Rectal smooth muscle tissue (tissue), 1 donor: ENCODE measurements at regions not wholly inside any gene's neighbourhood (a gene's known extent, or its start where the extent isn't known, plus 50 kb on each side); places are given as distances from the start of the nearest gene placed in this dataset.

Source experiments
- H3K27ac ChIP-seq: one replicate; pipeline ENCODE4 v1.7.0; 2013; ENCODE audit warnings: low read depth, low read length, inconsistent platforms
- H3K27me3 ChIP-seq: one replicate; pipeline ENCODE4 v1.7.0; 2013; ENCODE audit warnings: low read length; ENCODE audit not compliant: control insufficient read depth, insufficient read depth
- H3K36me3 ChIP-seq: one replicate; pipeline ENCODE4 v1.7.0; 2013; ENCODE audit warnings: low read length; ENCODE audit not compliant: control insufficient read depth, insufficient read depth
- H3K4me1 ChIP-seq: one replicate; pipeline ENCODE4 v1.7.0; 2013; ENCODE audit warnings: low read length; ENCODE audit not compliant: control insufficient read depth, insufficient read depth
- H3K4me3 ChIP-seq: one replicate; pipeline ENCODE4 v1.7.0; 2013; ENCODE audit warnings: low read length
- H3K9ac ChIP-seq: one replicate; pipeline ENCODE4 v1.7.0; 2013; ENCODE audit warnings: low read length

GRCh38 chr19:29326849-29327840 lies 114.2 kb upstream of the UQCRFS1 start:
- Histone ChIP-seq H3K27me3 (no peaks in the 10 kb centered on the region), H3K27ac (no peak overlapping the region), H3K9ac (no peak overlapping the region), H3K4me1 (no peaks in the 10 kb centered on the region), H3K4me3 (no peak overlapping the region), H3K36me3 (no peaks in the 10 kb centered on the region)

DNA sequence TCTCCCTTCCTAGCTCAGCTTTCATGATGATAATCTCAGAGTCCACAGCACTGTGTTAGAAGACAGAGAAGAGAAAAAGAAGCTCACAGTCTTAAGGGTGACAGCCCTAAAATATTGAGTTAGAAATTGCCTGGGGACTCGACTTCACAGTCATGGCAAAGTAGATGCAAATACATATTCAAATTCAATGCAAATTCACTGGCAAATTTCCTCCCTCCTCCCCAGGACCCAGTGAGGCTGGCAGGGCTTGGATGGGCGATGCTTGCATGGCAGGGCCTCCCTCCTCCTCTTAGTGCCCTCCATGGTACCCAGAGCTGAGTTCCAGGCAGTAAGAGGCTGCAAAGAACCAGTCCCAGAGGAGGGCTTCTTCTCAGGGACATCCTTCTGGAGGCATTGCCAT lies 115.6 kb upstream of the UQCRFS1 start:
- Histone ChIP-seq H3K9ac (no peak overlapping the region), H3K27me3 (no peaks in the 10 kb centered on the region), H3K4me1 (no peaks in the 10 kb centered on the region), H3K4me3 (no peak overlapping the region), H3K27ac (no peak overlapping the region), H3K36me3 (no peaks in the 10 kb centered on the region)

DNA sequence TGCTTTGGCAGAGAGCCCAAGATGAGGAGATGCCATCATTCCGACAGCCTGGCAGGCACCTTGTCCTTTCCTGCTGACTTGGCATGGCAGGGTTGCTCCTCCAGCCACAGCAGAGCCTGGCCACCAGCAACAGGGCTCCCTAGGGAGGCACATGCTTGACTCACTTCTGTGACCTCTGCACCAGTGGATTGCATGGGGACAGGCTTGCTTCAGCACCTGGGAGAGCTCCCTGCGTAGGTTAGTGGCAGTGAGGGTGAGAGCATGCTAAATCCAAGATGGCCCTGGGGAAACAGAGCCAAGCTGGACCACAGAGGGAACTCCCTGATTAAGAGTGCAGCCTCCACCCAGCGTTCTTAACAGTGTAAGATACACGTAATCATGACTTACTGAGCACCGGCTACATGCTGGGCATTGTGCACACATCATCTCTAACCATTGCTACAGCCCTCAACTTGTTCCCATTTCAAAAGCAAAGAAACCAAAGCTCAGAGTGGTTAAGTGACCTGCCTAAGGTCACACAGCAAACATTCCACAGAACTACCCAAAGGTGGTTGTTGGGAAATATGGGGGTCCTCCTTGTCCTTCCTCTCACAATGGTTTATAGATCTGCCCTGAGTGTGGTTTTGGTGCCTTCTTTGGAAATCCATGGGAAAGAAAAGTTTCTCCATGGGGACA lies 116.6 kb upstream of the UQCRFS1 start:
- Histone ChIP-seq H3K9ac (no peak overlapping the region), H3K4me3 (no peak overlapping the region), H3K27ac (no peak overlapping the region), H3K36me3 (no peaks in the 10 kb centered on the region), H3K27me3 (no peaks in the 10 kb centered on the region), H3K4me1 (no peaks in the 10 kb centered on the region)

DNA sequence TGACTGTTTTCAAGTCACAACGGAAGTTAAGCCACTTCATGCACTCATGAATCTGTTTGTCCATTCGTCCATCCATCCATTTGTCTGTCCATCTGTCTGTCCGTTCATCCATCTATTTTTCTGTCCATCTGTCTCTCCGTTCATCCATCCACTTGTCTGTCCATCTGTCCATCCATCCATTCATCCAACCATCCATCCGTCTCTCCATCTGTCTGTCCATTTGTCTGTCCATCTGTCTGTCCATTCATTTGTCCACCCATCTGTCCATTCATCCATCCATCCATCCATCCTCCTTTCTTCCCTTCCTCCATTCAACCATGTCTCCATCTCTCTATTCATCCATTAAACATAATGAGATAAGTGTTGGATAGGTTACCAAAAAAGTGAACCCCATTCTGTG lies 123.5 kb upstream of the UQCRFS1 start:
- H3K27me3 ChIP-seq = no peaks in the 10 kb centered on the region
- no peak overlapping the region for H3K4me3 ChIP-seq
- no peak overlapping the region for H3K9ac ChIP-seq
- H3K27ac ChIP-seq = no peak overlapping the region
- H3K4me1 ChIP-seq = no peaks in the 10 kb centered on the region
- no peaks in the 10 kb centered on the region for H3K36me3 ChIP-seq

- H3K27ac ChIP-seq = no peak overlapping the region
- H3K36me3 ChIP-seq = no peaks in the 10 kb centered on the region
- no peak overlapping the region for H3K9ac ChIP-seq
- no peak overlapping the region for H3K4me3 ChIP-seq
- no peaks in the 10 kb centered on the region for H3K27me3 ChIP-seq
- H3K4me1 ChIP-seq = no peaks in the 10 kb centered on the region
Measured at GRCh38 chr19:29337029-29337428, 124.1 kb upstream of the UQCRFS1 start.

GRCh38 chr19:29338480-29338879 lies 125.5 kb upstream of the UQCRFS1 start:
- H3K4me3 ChIP-seq = no peak overlapping the region
- no peaks in the 10 kb centered on the region for H3K36me3 ChIP-seq
- H3K27me3 ChIP-seq = no peaks in the 10 kb centered on the region
- H3K9ac ChIP-seq = no peak overlapping the region
- no peak overlapping the region for H3K27ac ChIP-seq
- H3K4me1 ChIP-seq = no peaks in the 10 kb centered on the region

DNA sequence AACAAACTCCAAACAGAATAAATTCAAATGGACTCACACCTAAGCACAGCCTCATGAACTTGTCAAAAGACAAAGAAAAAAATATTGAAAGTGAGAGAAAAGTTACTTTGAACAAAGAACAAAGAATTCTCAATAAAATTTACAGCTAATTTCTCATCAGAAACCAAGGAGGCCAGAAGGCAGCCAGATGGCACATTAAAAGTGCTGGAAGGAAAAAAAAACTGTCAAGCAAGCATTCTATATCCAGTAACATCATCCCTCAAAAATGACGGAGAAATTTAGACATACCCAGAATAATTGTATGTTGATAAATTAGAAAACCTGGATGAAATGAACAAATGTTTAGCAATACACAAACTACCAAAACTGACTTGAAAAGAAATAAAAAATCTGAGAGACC lies 129.8 kb upstream of the UQCRFS1 start:
- Histone ChIP-seq H3K4me3 (no peak overlapping the region), H3K9ac (no peak overlapping the region), H3K4me1 (no peaks in the 10 kb centered on the region), H3K36me3 (no peaks in the 10 kb centered on the region), H3K27me3 (no peaks in the 10 kb centered on the region), H3K27ac (no peak overlapping the region)

- Histone ChIP-seq H3K27ac (no peak overlapping the region), H3K9ac (no peak overlapping the region), H3K4me1 (no peaks in the 10 kb centered on the region), H3K27me3 (no peaks in the 10 kb centered on the region), H3K36me3 (no peaks in the 10 kb centered on the region), H3K4me3 (no peak overlapping the region)
Measured at GRCh38 chr19:29364224-29364726, 151.3 kb upstream of the UQCRFS1 start.

DNA sequence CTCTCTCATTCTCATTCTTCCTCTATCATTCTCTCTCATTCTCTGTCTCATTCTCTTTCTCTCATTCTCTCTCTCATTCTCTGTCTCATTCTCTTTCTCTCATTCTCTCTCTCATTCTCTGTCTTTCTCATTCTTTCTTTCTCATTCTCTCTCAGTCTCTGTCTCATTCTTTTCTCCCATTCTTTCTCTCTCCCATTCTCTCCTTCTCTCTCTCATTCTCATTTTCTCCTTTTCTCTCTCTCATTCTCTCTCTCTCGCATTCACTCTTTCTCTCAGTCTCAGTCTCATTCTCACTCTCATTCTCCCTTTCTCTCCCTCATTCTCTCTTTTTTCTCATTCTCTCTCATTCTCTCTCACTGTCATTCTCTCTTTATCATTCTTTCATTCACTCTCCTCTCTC lies 152.0 kb upstream of the UQCRFS1 start:
- no peaks in the 10 kb centered on the region for H3K36me3 ChIP-seq
- H3K9ac ChIP-seq = no peak overlapping the region
- H3K27me3 ChIP-seq = no peaks in the 10 kb centered on the region
- no peak overlapping the region for H3K4me3 ChIP-seq
- H3K4me1 ChIP-seq = no peaks in the 10 kb centered on the region
- H3K27ac ChIP-seq = no peak overlapping the region

GRCh38 chr19:29365836-29366417 lies 153.0 kb upstream of the UQCRFS1 start:
- Histone ChIP-seq H3K27ac (no peak overlapping the region), H3K4me3 (no peak overlapping the region), H3K4me1 (no peaks in the 10 kb centered on the region), H3K27me3 (no peaks in the 10 kb centered on the region), H3K9ac (no peak overlapping the region), H3K36me3 (no peaks in the 10 kb centered on the region)

GRCh38 chr19:29366757-29367156 lies 153.8 kb upstream of the UQCRFS1 start:
- no peaks in the 10 kb centered on the region for H3K27me3 ChIP-seq
- no peak overlapping the region for H3K9ac ChIP-seq
- no peaks in the 10 kb centered on the region for H3K36me3 ChIP-seq
- H3K4me3 ChIP-seq = no peak overlapping the region
- H3K27ac ChIP-seq = no peak overlapping the region
- no peaks in the 10 kb centered on the region for H3K4me1 ChIP-seq

DNA sequence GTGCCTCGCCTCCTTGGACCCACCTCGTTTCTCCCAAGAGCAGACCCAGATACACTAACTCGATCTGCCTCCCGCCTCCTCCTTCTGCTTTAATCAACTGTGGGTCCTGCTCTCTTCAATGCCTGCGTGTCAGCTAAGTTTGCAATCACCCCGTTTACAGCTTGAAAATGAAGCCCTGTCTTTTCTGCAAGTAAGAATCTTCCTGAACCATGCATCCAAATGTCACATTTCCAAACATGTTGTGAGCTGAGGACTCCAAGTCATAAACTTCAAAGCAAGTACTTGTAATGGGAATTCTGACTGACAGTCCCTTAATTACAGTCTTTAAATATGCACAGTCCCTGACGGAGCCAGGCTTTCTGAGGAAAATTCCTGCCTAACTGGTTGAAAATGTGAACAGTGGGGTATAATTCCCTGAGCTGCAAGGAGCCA lies 154.9 kb upstream of the UQCRFS1 start:
- no peaks in the 10 kb centered on the region for H3K36me3 ChIP-seq
- H3K27me3 ChIP-seq = no peaks in the 10 kb centered on the region
- H3K4me1 ChIP-seq = no peaks in the 10 kb centered on the region
- no peak overlapping the region for H3K27ac ChIP-seq
- no peak overlapping the region for H3K9ac ChIP-seq
- no peak overlapping the region for H3K4me3 ChIP-seq
